ENCODE measurements at regions not wholly inside any gene's neighbourhood (a gene's known extent, or its start where the extent isn't known, plus 50 kb on each side); places are given as distances from the start of the nearest gene placed in this dataset.
A peak's percentile ranks its signal among the peaks of the same experiment; 100 is the strongest.
"Not testable (repeated sequence)": the region's sequence is repeated elsewhere in the genome, so short reads cannot be mapped to it uniquely, and the experiment has no call there.

GRCh38 chr6:137305691-137306090, 86.5 kb upstream of the IFNGR1 start:
- TF ChIP-seq, protein P1, sequence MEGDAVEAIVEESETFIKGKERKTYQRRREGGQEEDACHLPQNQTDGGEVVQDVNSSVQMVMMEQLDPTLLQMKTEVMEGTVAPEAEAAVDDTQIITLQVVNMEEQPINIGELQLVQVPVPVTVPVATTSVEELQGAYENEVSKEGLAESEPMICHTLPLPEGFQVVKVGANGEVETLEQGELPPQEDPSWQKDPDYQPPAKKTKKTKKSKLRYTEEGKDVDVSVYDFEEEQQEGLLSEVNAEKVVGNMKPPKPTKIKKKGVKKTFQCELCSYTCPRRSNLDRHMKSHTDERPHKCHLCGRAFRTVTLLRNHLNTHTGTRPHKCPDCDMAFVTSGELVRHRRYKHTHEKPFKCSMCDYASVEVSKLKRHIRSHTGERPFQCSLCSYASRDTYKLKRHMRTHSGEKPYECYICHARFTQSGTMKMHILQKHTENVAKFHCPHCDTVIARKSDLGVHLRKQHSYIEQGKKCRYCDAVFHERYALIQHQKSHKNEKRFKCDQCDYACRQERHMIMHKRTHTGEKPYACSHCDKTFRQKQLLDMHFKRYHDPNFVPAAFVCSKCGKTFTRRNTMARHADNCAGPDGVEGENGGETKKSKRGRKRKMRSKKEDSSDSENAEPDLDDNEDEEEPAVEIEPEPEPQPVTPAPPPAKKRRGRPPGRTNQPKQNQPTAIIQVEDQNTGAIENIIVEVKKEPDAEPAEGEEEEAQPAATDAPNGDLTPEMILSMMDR (IDR thresholded peaks at IDR 0.05): no peak
- no peak for TF ChIP-seq EP300 (IDR thresholded peaks at IDR 0.05)
- no peak for TF ChIP-seq POLR2A (IDR thresholded peaks at IDR 0.05)
- no peak overlapping the region for H3K27ac ChIP-seq
- peaks cover 0 to 13% (median 4%) of the 10 kb centered on the region in 4 donors for H3K4me1 ChIP-seq
- no peak overlapping the region for H3K4me3 ChIP-seq
- 87% methylated on average over 2 of the region's 2 CpGs for WGBS, 2 donors
- no peaks in the 10 kb centered on the region for H3K36me3 ChIP-seq
- H3K9me3 ChIP-seq: no peaks in the 10 kb centered on the region
- DNase-seq (ENCODE audit: low spot score in 2 of 2): no peak
- H3K27me3 ChIP-seq: no peaks in the 10 kb centered on the region

DNA sequence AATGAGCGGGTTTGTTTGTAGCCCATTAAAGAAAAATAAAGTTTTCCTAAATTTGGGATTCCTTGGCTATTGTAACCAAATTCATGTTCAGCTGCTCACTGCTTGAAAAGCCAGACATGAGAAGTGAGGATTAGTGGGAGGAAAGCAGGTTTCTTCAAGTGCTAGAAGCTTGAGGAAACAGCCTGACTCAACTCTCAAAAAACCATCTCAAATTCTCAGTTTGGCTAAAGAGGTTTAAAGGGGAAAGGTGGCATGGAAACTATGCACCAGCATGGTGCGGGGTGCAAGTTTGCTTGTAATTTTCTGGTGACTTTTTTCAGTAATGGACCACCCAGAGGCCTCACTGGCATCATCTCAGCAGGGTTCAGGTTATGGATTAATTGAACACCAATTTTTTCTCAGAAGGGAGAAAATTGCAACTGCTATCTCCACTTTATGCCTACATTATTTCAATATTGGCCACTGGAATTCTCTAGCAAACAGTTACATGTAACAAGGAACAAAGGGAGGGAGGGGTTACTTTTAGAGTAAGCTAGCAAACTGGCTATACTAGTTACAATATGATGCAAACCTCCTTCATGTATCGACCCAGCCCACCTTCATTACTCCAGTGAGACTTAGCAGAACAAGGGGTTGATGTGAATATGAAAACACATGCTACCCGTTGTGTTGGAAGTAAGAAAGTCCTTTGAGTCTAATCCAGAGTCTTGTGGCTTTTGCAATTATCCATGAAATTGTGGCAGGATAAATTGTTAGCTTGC, 85.0 kb upstream of the IFNGR1 start:
- no peaks in the 10 kb centered on the region for H3K9me3 ChIP-seq
- TF ChIP-seq POLR2A (IDR thresholded peaks at IDR 0.05): no peak
- WGBS, 2 donors: 71 to 72% methylated on average over 4 of the region's 4 CpGs
- DNase-seq (ENCODE audit: low spot score in 2 of 2): no peak
- H3K4me1 ChIP-seq: peaks cover 0 to 6% (median 0%) of the 10 kb centered on the region in 4 donors
- no peaks in the 10 kb centered on the region for H3K36me3 ChIP-seq
- H3K4me3 ChIP-seq: no peak overlapping the region
- H3K27ac ChIP-seq: no peak overlapping the region
- no peaks in the 10 kb centered on the region for H3K27me3 ChIP-seq

GRCh38 chr6:137303441-137303840, 84.3 kb upstream of the IFNGR1 start:
- Histone ChIP-seq H3K4me1 (no peaks in the 10 kb centered on the region), H3K4me3 (no peak overlapping the region), H3K9me3 (no peaks in the 10 kb centered on the region), H3K27ac (no peak overlapping the region), H3K36me3 (no peaks in the 10 kb centered on the region), H3K27me3 (no peaks in the 10 kb centered on the region)
- DNase-seq (ENCODE audit: low spot score in 2 of 2): no peak
- TF ChIP-seq EP300 (IDR thresholded peaks at IDR 0.05) (no peak), POLR2A (IDR thresholded peaks at IDR 0.05) (no peak)
- TF ChIP-seq, protein P1 (IDR thresholded peaks at IDR 0.05): no peak
- 77 to 88% methylated on average over 2 of the region's 2 CpGs for WGBS, 2 donors

DNA sequence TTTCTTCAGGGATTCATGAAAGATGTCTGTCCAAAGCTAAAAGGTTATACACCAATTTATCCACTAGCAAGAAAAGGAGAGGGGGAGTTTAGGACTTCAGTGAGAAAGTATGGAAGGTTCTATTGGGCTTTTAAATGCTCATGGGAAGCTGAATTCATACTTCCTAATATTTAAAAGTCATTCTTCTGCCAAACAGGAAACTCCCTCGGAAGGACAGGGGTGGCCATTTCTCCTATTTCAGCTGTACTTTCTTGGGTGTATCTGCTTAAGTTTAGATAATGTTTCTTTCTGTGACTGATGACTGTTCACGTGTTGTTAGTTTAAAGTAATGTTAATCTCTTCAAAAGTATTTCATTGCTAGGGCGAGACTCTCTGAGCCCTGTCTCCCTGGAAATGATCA, 80.5 kb upstream of the IFNGR1 start:
- Histone ChIP-seq H3K4me1 (no peaks in the 10 kb centered on the region), H3K4me3 (no peak overlapping the region), H3K27me3 (no peaks in the 10 kb centered on the region), H3K27ac (no peak overlapping the region), H3K36me3 (no peaks in the 10 kb centered on the region), H3K9me3 (no peaks in the 10 kb centered on the region)
- TF ChIP-seq POLR2A (IDR thresholded peaks at IDR 0.05) (no peak), EP300 (IDR thresholded peaks at IDR 0.05) (no peak)
- TF ChIP-seq, protein P1 (IDR thresholded peaks at IDR 0.05): no peak
- WGBS, 2 donors: 55% methylated on average over 3 of the region's 3 CpGs
- DNase-seq (ENCODE audit: low spot score in 2 of 2): no peak

DNA sequence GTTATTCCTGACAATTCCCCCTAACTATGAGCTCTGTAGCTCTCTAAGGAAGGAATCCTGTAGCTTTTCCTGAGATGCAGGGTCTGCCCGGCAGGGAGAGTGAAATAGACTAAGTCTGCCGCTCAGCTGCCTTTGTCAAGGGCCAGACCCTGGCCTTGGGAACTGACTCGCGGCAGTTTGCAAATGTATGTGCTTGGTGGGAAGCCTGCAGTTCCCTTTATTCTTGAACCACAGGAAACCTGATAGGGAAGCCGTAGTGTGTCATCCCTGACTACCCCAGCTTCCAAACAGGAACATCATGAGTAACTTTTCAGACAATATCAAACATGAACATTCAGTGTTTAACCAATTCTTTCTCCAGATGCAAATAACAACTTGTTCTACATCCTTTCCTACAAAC, 78.7 kb upstream of the IFNGR1 start:
- Histone ChIP-seq H3K27me3 (no peaks in the 10 kb centered on the region), H3K4me1 (no peaks in the 10 kb centered on the region), H3K27ac (no peak overlapping the region), H3K36me3 (no peaks in the 10 kb centered on the region), H3K9me3 (no peaks in the 10 kb centered on the region), H3K4me3 (no peak overlapping the region)
- 47% methylated on average over 5 of the region's 5 CpGs for WGBS, 2 donors
- DNase-seq (ENCODE audit: low spot score in 2 of 2): no peak
- TF ChIP-seq EP300 (IDR thresholded peaks at IDR 0.05) (peak in 1 of 2 donors; percentile 19), POLR2A (IDR thresholded peaks at IDR 0.05) (no peak)
- TF ChIP-seq, protein P1 (IDR thresholded peaks at IDR 0.05): no peak

GRCh38 chr6:137292326-137292725, 73.1 kb upstream of the IFNGR1 start:
- DNase-seq (ENCODE audit: low spot score in 2 of 2); H3K27ac ChIP-seq; H3K36me3 ChIP-seq; H3K27me3 ChIP-seq; H3K4me3 ChIP-seq; H3K9me3 ChIP-seq: not testable (repeated sequence)
- H3K4me1 ChIP-seq: peaks cover 0 to 13% (median 0%) of the 10 kb centered on the region in 4 donors
- 82 to 92% methylated on average over 3 of the region's 3 CpGs for WGBS, 2 donors

Measured in tibial nerve (tissue), 4 donors.